GM18511 (cell line): ENCODE measurements at regions not wholly inside any gene's neighbourhood (a gene's known extent, or its start where the extent isn't known, plus 50 kb on each side); places are given as distances from the start of the nearest gene placed in this dataset.
A peak's percentile ranks its signal among the peaks of the same experiment; 100 is the strongest.

Experiments
- ATAC-seq: cut with Tn5 transposase; IDR thresholded peaks from one replicate; pipeline ENCODE4 v1.9.1; 2021; ENCODE audit warnings: mild to moderate bottlenecking, moderate library complexity; ENCODE audit not compliant: unreplicated experiment

- no peak for ATAC-seq
These were observed 468.5 kb downstream of the PDGFC start for GRCh38 chr4:156503119-156503518.

- no peak for ATAC-seq
These were observed 469.6 kb downstream of the PDGFC start for GRCh38 chr4:156501962-156502361.

GRCh38 chr4:156499684-156500083, 471.9 kb downstream of the PDGFC start:
- no peak for ATAC-seq

GRCh38 chr4:156497486-156497885, 474.1 kb downstream of the PDGFC start:
- ATAC-seq: no peak

- no peak for ATAC-seq
These were observed 474.8 kb downstream of the PDGFC start for GRCh38 chr4:156496797-156497196.

- ATAC-seq: no peak
These were observed 475.8 kb downstream of the PDGFC start for GRCh38 chr4:156495836-156496235.

GRCh38 chr4:156495091-156495490, 476.5 kb downstream of the PDGFC start:
- no peak for ATAC-seq

- ATAC-seq: no peak
These were observed 477.7 kb downstream of the PDGFC start for GRCh38 chr4:156493858-156494257.

- no peak for ATAC-seq
These were observed 484.5 kb downstream of the PDGFC start for GRCh38 chr4:156487107-156487506.

- ATAC-seq: no peak
These were observed 489.8 kb downstream of the PDGFC start for GRCh38 chr4:156481845-156482244.

- ATAC-seq: no peak
These were observed 494.0 kb downstream of the PDGFC start for GRCh38 chr4:156477636-156478035.

- no peak for ATAC-seq
These were observed 495.2 kb downstream of the PDGFC start for GRCh38 chr4:156476359-156476758.

GRCh38 chr4:156475322-156475721, 496.3 kb downstream of the PDGFC start:
- ATAC-seq: no peak

- peak; percentile 78 for ATAC-seq
These were observed 498.4 kb downstream of the PDGFC start for GRCh38 chr4:156473151-156473550.

- peak; percentile 25 for ATAC-seq
These were observed 499.0 kb downstream of the PDGFC start for GRCh38 chr4:156472624-156473023.

- no peak for ATAC-seq
These were observed 505.9 kb upstream of the CTSO start for GRCh38 chr4:156459584-156459983.

- no peak for ATAC-seq
These were observed 503.2 kb upstream of the CTSO start for GRCh38 chr4:156456830-156457229.

GRCh38 chr4:156443488-156443887, 489.8 kb upstream of the CTSO start:
- ATAC-seq: no peak

- no peak for ATAC-seq
These were observed 489.2 kb upstream of the CTSO start for GRCh38 chr4:156442912-156443311.

GRCh38 chr4:156439576-156440200, 486.0 kb upstream of the CTSO start:
- ATAC-seq: no peak

- no peak for ATAC-seq
These were observed 484.0 kb upstream of the CTSO start for GRCh38 chr4:156437666-156438065.

- ATAC-seq: no peak
These were observed 468.9 kb upstream of the CTSO start for GRCh38 chr4:156422576-156422975.

GRCh38 chr4:156420623-156421022, 467.0 kb upstream of the CTSO start:
- ATAC-seq: no peak
